Transverse colon (tissue), 4 donors: ENCODE measurements at regions not wholly inside any gene's neighbourhood (a gene's known extent, or its start where the extent isn't known, plus 50 kb on each side); places are given as distances from the start of the nearest gene placed in this dataset.

Experiments used
- DNase-seq: peaks from one replicate; pipeline ENCODE4 v3.0.0-alpha.2; 2019
- H3K27ac ChIP-seq, 4 donors: fragments of 200-600 bp; sonication (generic); 2 replicates each; pipeline ENCODE4 v1.5.1; 2016 to 2018; ENCODE audit warnings: inconsistent platforms in 4 of 4
- H3K27me3 ChIP-seq: fragments of 200-600 bp; sonication (generic); 2 replicates; pipeline ENCODE4 v1.5.1; 2017; ENCODE audit warnings: inconsistent platforms
- H3K36me3 ChIP-seq, 4 donors: fragments of 200-600 bp; sonication (generic); 2 replicates each; pipeline ENCODE4 v1.5.1; 2017 to 2019; ENCODE audit warnings: inconsistent platforms in 4 of 4
- H3K4me1 ChIP-seq, 4 donors: fragments of 200-600 bp; sonication (generic); 2 replicates each; pipeline ENCODE4 v1.5.1; 2017 to 2020; ENCODE audit warnings: inconsistent platforms in 4 of 4
- H3K4me3 ChIP-seq, 4 donors: fragments of 200-600 bp; sonication (generic); 1 replicate in 1 of 4; 2 replicates in 3 of 4; pipeline versions ENCODE4 v1.5.1 to v1.6.1; 2017 to 2019; ENCODE audit warnings: inconsistent platforms in 4 of 4
- H3K9me3 ChIP-seq, 2 donors: fragments of 200-600 bp; sonication (generic); 2 replicates each; pipeline ENCODE4 v1.5.1; 2017 to 2019; ENCODE audit warnings: inconsistent platforms in 2 of 2
- CTCF ChIP-seq, 5 experiments: fragments of 200-600 bp in 3 of 5; fragments of 450-650 bp in 2 of 5; sonication (generic) in 3 of 5; IDR thresholded peaks; 1 replicate in 2 of 5; 2 replicates in 3 of 5; pipeline ENCODE4 v1.5.1; 2016 to 2017; ENCODE audit warnings: antibody characterized with exemption in 5 of 5, inconsistent platforms in 3 of 5, mild to moderate bottlenecking in 2 of 5, moderate library complexity in 1 of 5
- EP300 ChIP-seq: sonication (generic); formaldehyde crosslinking; IDR thresholded peaks from one replicate; pipeline ENCODE4 v1.6.1; 2017; ENCODE audit warnings: antibody characterized with exemption, low read depth
- POLR2A ChIP-seq: fragments of 450-650 bp; IDR thresholded peaks from one replicate; pipeline ENCODE4 v1.6.1; 2016; ENCODE audit warnings: antibody characterized with exemption, mild to moderate bottlenecking, moderate library complexity
- POLR2AphosphoS5 ChIP-seq, 3 donors: sonication (generic); formaldehyde crosslinking; IDR thresholded peaks; one replicate each; pipeline ENCODE4 v1.6.1; 2016; ENCODE audit warnings: antibody characterized with exemption in 3 of 3
- WGBS, 2 donors: methylation state at CpG; one replicate each; pipeline ENCODE4 v1.1.5; 2018; ENCODE audit warnings: low coverage in 1 of 2; 5-methylcytosine and 5-hydroxymethylcytosine counted together
- in situ Hi-C, 4 donors: fragments of 200-750 bp; cut with MboI; loops; one replicate each; pipeline versions ENCODE4 v1.15.0 to v1.15.1; 2017; ENCODE audit warnings: low sequenced_read_pairs in 3 of 4, low pct_ligation_motif_present in 1 of 4, low pct_unique_long_range_greater_than_20kb in 1 of 4
- intact Hi-C: fragments of 100-400 bp; cut with DNase I; formaldehyde crosslinking; loops from one replicate; pipeline ENCODE4 v1.15.1; 2023; ENCODE audit warnings: low total_unique reads

GRCh38 chr19:28956421-28956820 is 256.5 kb downstream of the UQCRFS1 start:
- no peak overlapping the region for H3K27ac ChIP-seq
- H3K4me3 ChIP-seq = no peak overlapping the region
- no peaks in the 10 kb centered on the region for H3K9me3 ChIP-seq
- H3K27me3 ChIP-seq = no peaks in the 10 kb centered on the region
- 56 to 57% methylated on average over 3 of the region's 3 CpGs for WGBS, 2 donors
- H3K36me3 ChIP-seq = no peaks in the 10 kb centered on the region
- H3K4me1 ChIP-seq = no peaks in the 10 kb centered on the region
- no peak for DNase-seq
- intact Hi-C loops (no loop called here), in situ Hi-C loops (no loop called here)
- no peak for TF ChIP-seq POLR2A
- no peak for TF ChIP-seq POLR2AphosphoS5 (IDR thresholded peaks at IDR 0.05)
- TF ChIP-seq EP300 = no peak
- TF ChIP-seq CTCF (IDR thresholded peaks at IDR 0.05) = no peak

GRCh38 chr19:28949535-28949934 is 263.4 kb downstream of the UQCRFS1 start:
- H3K36me3 ChIP-seq = no peaks in the 10 kb centered on the region
- in situ Hi-C loops = no loop called here
- WGBS, 2 donors = 69% methylated on average over 4 of the region's 4 CpGs; no CpG with 5 or more reads in 1 of the 2 donors
- H3K27ac ChIP-seq = no peak overlapping the region
- H3K4me1 ChIP-seq = no peaks in the 10 kb centered on the region
- intact Hi-C loops = no loop called here
- no peak for TF ChIP-seq POLR2AphosphoS5 (IDR thresholded peaks at IDR 0.05)
- no peaks in the 10 kb centered on the region for H3K9me3 ChIP-seq
- no peak overlapping the region for H3K4me3 ChIP-seq
- DNase-seq = no peak
- no peaks in the 10 kb centered on the region for H3K27me3 ChIP-seq

- 0 to 48% methylated on average over 1 of the region's 1 CpG for WGBS, 2 donors
- Histone ChIP-seq H3K27ac (no peak overlapping the region), H3K27me3 (no peaks in the 10 kb centered on the region), H3K9me3 (no peaks in the 10 kb centered on the region), H3K4me3 (no peak overlapping the region), H3K36me3 (no peaks in the 10 kb centered on the region), H3K4me1 (no peaks in the 10 kb centered on the region)
- intact Hi-C loops = no loop called here
- DNase-seq = no peak
- no peak for TF ChIP-seq POLR2AphosphoS5 (IDR thresholded peaks at IDR 0.05)
- no peak for TF ChIP-seq POLR2A
- no peak for TF ChIP-seq CTCF (IDR thresholded peaks at IDR 0.05)
- no peak for TF ChIP-seq EP300
- in situ Hi-C loops = no loop called here
Measured at GRCh38 chr19:28949027-28949426, 263.9 kb downstream of the UQCRFS1 start.

DNA sequence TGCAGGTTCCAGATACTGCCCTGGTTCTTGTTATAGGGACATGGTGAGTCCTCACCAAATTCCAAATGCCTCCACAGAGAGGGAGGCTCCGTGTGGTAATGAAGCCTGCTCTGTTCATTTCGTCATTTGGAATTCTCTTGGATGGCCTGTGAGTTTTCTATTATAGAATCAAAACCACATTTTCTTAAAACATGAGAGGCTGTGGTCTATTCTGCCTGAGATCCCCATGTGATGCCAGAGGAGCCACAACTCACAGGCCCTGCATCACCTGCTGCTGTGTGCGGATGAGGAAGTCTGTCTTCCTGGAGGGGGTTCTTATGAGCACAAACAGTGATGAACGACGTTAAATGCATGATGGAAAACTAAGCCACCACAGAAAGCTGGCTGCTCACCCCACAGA is 264.4 kb downstream of the UQCRFS1 start:
- in situ Hi-C loops = no loop called here
- Histone ChIP-seq H3K27ac (no peak overlapping the region), H3K27me3 (no peaks in the 10 kb centered on the region), H3K36me3 (no peaks in the 10 kb centered on the region), H3K4me1 (no peaks in the 10 kb centered on the region), H3K4me3 (no peak overlapping the region), H3K9me3 (no peaks in the 10 kb centered on the region)
- no peak for TF ChIP-seq POLR2A
- TF ChIP-seq POLR2AphosphoS5 (IDR thresholded peaks at IDR 0.05) = no peak
- no peak for TF ChIP-seq EP300
- no peak for TF ChIP-seq CTCF (IDR thresholded peaks at IDR 0.05)
- intact Hi-C loops = no loop called here
- WGBS, 2 donors = 54 to 65% methylated on average over 5 of the region's 5 CpGs
- no peak for DNase-seq

DNA sequence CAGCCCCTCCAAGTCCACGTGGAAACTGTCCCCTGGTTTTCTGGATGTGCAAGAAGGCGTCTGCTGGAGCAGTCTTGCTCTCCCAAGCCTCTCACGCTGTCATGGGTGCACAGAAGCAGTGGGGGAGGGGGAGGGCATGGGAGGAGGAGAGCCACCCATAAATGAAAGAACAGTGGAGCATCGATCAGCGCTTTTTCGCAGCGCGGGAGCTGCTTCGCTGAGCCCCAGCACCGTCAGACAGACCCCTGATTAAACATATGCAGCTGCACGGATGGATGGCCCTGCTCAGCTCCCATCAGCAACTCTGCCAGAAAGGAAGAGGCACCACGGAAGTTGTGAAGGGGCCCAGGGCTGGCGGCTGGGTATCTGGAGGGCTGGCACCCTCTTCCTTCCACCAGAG is 264.9 kb downstream of the UQCRFS1 start:
- no peaks in the 10 kb centered on the region for H3K4me1 ChIP-seq
- TF ChIP-seq POLR2AphosphoS5 (IDR thresholded peaks at IDR 0.05) = no peak
- TF ChIP-seq EP300 = no peak
- TF ChIP-seq POLR2A = no peak
- no peak for TF ChIP-seq CTCF (IDR thresholded peaks at IDR 0.05)
- no peak overlapping the region for H3K4me3 ChIP-seq
- H3K27ac ChIP-seq = no peak overlapping the region
- DNase-seq = no peak
- in situ Hi-C loops = no loop called here
- no peaks in the 10 kb centered on the region for H3K27me3 ChIP-seq
- intact Hi-C loops = no loop called here
- 62% methylated on average over 13 of the region's 13 CpGs; no CpG with 5 or more reads in 1 of the 2 donors for WGBS, 2 donors
- no peaks in the 10 kb centered on the region for H3K36me3 ChIP-seq
- H3K9me3 ChIP-seq = no peaks in the 10 kb centered on the region
